NOMO-1 treated with DMSO at 0.1 percent for 48 hours (cell line): ENCODE measurements at regions not wholly inside any gene's neighbourhood (a gene's known extent, or its start where the extent isn't known, plus 50 kb on each side); places are given as distances from the start of the nearest gene placed in this dataset.
A peak's percentile ranks its signal among the peaks of the same experiment; 100 is the strongest.
"Not testable (repeated sequence)": the region's sequence is repeated elsewhere in the genome, so short reads cannot be mapped to it uniquely, and the experiment has no call there.

Experiments used
- DNase-seq: peaks from one replicate; lab custom pipeline; 2025; ENCODE audit not compliant: unreplicated experiment; lab: John Stamatoyannopoulos, UW

GRCh38 chr11:98720951-98721350 is 299.8 kb upstream of the CNTN5 start:
- no peak for DNase-seq

- DNase-seq, result no peak
Measured at GRCh38 chr11:98725471-98725870, 295.3 kb upstream of the CNTN5 start.

GRCh38 chr11:98728421-98728820 is 292.3 kb upstream of the CNTN5 start:
- no peak for DNase-seq

GRCh38 chr11:98729118-98729517 is 291.6 kb upstream of the CNTN5 start:
- DNase-seq, result no peak

- DNase-seq, result no peak
Measured at GRCh38 chr11:98732947-98733346, 287.8 kb upstream of the CNTN5 start.

- DNase-seq, result not testable (repeated sequence)
Measured at GRCh38 chr11:98733378-98733777, 287.4 kb upstream of the CNTN5 start.

- no peak for DNase-seq
Measured at GRCh38 chr11:98734686-98735085, 286.1 kb upstream of the CNTN5 start.

- no peak for DNase-seq
Measured at GRCh38 chr11:98736833-98737232, 283.9 kb upstream of the CNTN5 start.

- DNase-seq, result no peak
Measured at GRCh38 chr11:98740321-98740720, 280.4 kb upstream of the CNTN5 start.

GRCh38 chr11:98763446-98763845 is 257.3 kb upstream of the CNTN5 start:
- not testable (repeated sequence) for DNase-seq

GRCh38 chr11:98766903-98767302 is 253.8 kb upstream of the CNTN5 start:
- DNase-seq, result no peak

GRCh38 chr11:98770046-98770445 is 250.7 kb upstream of the CNTN5 start:
- DNase-seq, result not testable (repeated sequence)

GRCh38 chr11:98771791-98772190 is 249.0 kb upstream of the CNTN5 start:
- DNase-seq, result no peak

- no peak for DNase-seq
Measured at GRCh38 chr11:98772893-98773292, 247.9 kb upstream of the CNTN5 start.

- DNase-seq, result no peak
Measured at GRCh38 chr11:98793276-98793675, 227.5 kb upstream of the CNTN5 start.

- no peak for DNase-seq
Measured at GRCh38 chr11:98798333-98798732, 222.4 kb upstream of the CNTN5 start.

- DNase-seq, result no peak
Measured at GRCh38 chr11:98800696-98801095, 220.1 kb upstream of the CNTN5 start.

GRCh38 chr11:98828986-98829708 is 191.6 kb upstream of the CNTN5 start:
- DNase-seq, result no peak

- DNase-seq, result no peak
Measured at GRCh38 chr11:98829971-98830370, 190.8 kb upstream of the CNTN5 start.

GRCh38 chr11:98834776-98835175 is 186.0 kb upstream of the CNTN5 start:
- peak; percentile 94 for DNase-seq

- DNase-seq, result peak; percentile 76
Measured at GRCh38 chr11:98835335-98835734, 185.4 kb upstream of the CNTN5 start.

- no peak for DNase-seq
Measured at GRCh38 chr11:98836156-98836555, 184.6 kb upstream of the CNTN5 start.

- DNase-seq, result no peak
Measured at GRCh38 chr11:98842187-98842586, 178.6 kb upstream of the CNTN5 start.
